Sciatic nerve (tissue), 2 donors: ENCODE measurements at regions not wholly inside any gene's neighbourhood (a gene's known extent, or its start where the extent isn't known, plus 50 kb on each side); places are given as distances from the start of the nearest gene placed in this dataset.
A peak's percentile ranks its signal among the peaks of the same experiment; 100 is the strongest.
"Not testable (repeated sequence)": the region's sequence is repeated elsewhere in the genome, so short reads cannot be mapped to it uniquely, and the experiment has no call there.

ENCODE experiments used
- ATAC-seq: fragments of 200-7000 bp; cut with Tn5 transposase; one replicate; pipeline ENCODE4 v1.9.1; 2020; ENCODE audit warnings: mild to moderate bottlenecking, moderate library complexity
- DNase-seq: peaks from one replicate; pipeline ENCODE4 v3.0.0-alpha.2; 2020; ENCODE audit warnings: low spot score
- intact Hi-C: fragments of 100-400 bp; cut with DNase I; formaldehyde crosslinking; loops from one replicate; pipeline ENCODE4 v1.14.2; 2022
- donor health status: DM: no; HTN: no; CAD: no.
- donor health status: DM: no; HTN: no; CAD: no.

- ATAC-seq (no peak), DNase-seq (no peak)
- intact Hi-C loops, result no loop called here
Measured at GRCh38 chrX:13158911-13159310, 114.5 kb upstream of the FAM9C start.

- DNase-seq, intact Hi-C loops, ATAC-seq: not testable (repeated sequence)
Measured at GRCh38 chrX:13155550-13155949, 111.1 kb upstream of the FAM9C start.

- DNase-seq (no peak), ATAC-seq (no peak)
- intact Hi-C loops, result no loop called here
Measured at GRCh38 chrX:13153796-13154195, 109.4 kb upstream of the FAM9C start.

GRCh38 chrX:13152518-13153185, 108.2 kb upstream of the FAM9C start:
- no peak for ATAC-seq
- intact Hi-C loops, result no loop called here
- no peak for DNase-seq

GRCh38 chrX:13151828-13152517, 107.6 kb upstream of the FAM9C start:
- ATAC-seq (peak; percentile 76), DNase-seq (no peak)
- intact Hi-C loops, result no loop called here

- DNase-seq (no peak), ATAC-seq (no peak)
- intact Hi-C loops, result no loop called here
Measured at GRCh38 chrX:13149702-13150350, 105.4 kb upstream of the FAM9C start.

- ATAC-seq (no peak), DNase-seq (no peak)
- intact Hi-C loops, result no loop called here
Measured at GRCh38 chrX:13147733-13148132, 103.3 kb upstream of the FAM9C start.

- ATAC-seq (no peak), DNase-seq (no peak)
- intact Hi-C loops, result no loop called here
Measured at GRCh38 chrX:13147147-13147546, 102.7 kb upstream of the FAM9C start.

- ATAC-seq (no peak), DNase-seq (no peak)
- intact Hi-C loops, result no loop called here
Measured at GRCh38 chrX:13144927-13145655, 100.7 kb upstream of the FAM9C start.

- no peak for ATAC-seq
Measured at GRCh38 chrX:13142891-13143290, 98.5 kb upstream of the FAM9C start.

GRCh38 chrX:13140007-13140406, 95.6 kb upstream of the FAM9C start:
- intact Hi-C loops, result no loop called here
- ATAC-seq (no peak), DNase-seq (no peak)

More at GRCh38 chrX:13142891-13143290, 98.5 kb upstream of the FAM9C start:
- intact Hi-C loops, result no loop called here
- no peak for DNase-seq

GRCh38 chrX:13131396-13132137, 87.1 kb upstream of the FAM9C start:
- intact Hi-C loops, result no loop called here
- DNase-seq (no peak), ATAC-seq (peak; percentile 48)

GRCh38 chrX:13130816-13131215, 86.4 kb upstream of the FAM9C start:
- DNase-seq (no peak), ATAC-seq (no peak)
- intact Hi-C loops, result no loop called here

GRCh38 chrX:13128104-13128503, 83.7 kb upstream of the FAM9C start:
- intact Hi-C loops, result no loop called here
- peak; percentile 62 for ATAC-seq
- DNase-seq, result no peak

GRCh38 chrX:13126775-13127174, 82.4 kb upstream of the FAM9C start:
- DNase-seq (no peak), ATAC-seq (peak; percentile 53)
- intact Hi-C loops, result no loop called here

GRCh38 chrX:13125188-13125587, 80.8 kb upstream of the FAM9C start:
- DNase-seq (no peak), ATAC-seq (no peak)
- intact Hi-C loops, result no loop called here

- ATAC-seq (no peak), DNase-seq (no peak)
- intact Hi-C loops, result no loop called here
Measured at GRCh38 chrX:13123857-13124345, 79.5 kb upstream of the FAM9C start.

GRCh38 chrX:13123247-13123856, 78.9 kb upstream of the FAM9C start:
- DNase-seq (no peak), ATAC-seq (no peak)
- intact Hi-C loops, result no loop called here
